Spinal cord (tissue), 9 donors: ENCODE measurements at regions not wholly inside any gene's neighbourhood (a gene's known extent, or its start where the extent isn't known, plus 50 kb on each side); places are given as distances from the start of the nearest gene placed in this dataset.

Experiments
- DNase-seq, 6 donors: peaks; one replicate each; pipeline versions ENCODE4 v3.0.0 to v3.0.0-alpha.2; 2013 to 2015; ENCODE audit warnings: low spot score in 6 of 6, low read depth in 4 of 6
- H3K27ac ChIP-seq: one replicate; pipeline ENCODE4 v1.5.1; 2013; ENCODE audit warnings: low read depth, low read length, control low read depth
- H3K27me3 ChIP-seq: one replicate; pipeline ENCODE4 v1.6.1; 2013; ENCODE audit warnings: low read length; ENCODE audit not compliant: control insufficient read depth, insufficient read depth
- H3K36me3 ChIP-seq: one replicate; pipeline ENCODE4 v1.6.1; 2013; ENCODE audit warnings: low read length; ENCODE audit not compliant: control insufficient read depth, insufficient read depth
- H3K4me1 ChIP-seq: one replicate; pipeline ENCODE4 v1.6.1; 2013; ENCODE audit warnings: low read length; ENCODE audit not compliant: control insufficient read depth, insufficient read depth
- H3K4me3 ChIP-seq: one replicate; pipeline ENCODE4 v1.5.1; 2013; ENCODE audit warnings: low read depth, low read length, control low read depth
- H3K9me3 ChIP-seq: one replicate; pipeline ENCODE4 v1.6.1; 2013; ENCODE audit warnings: low read length; ENCODE audit not compliant: control insufficient read depth, insufficient read depth
- WGBS: methylation state at CpG from one replicate; pipeline ENCODE4 v1.1.5; 2013; ENCODE audit warnings: missing lambda C conversion rate; ENCODE audit not compliant: insufficient coverage; 5-methylcytosine and 5-hydroxymethylcytosine counted together
- donor health status: healthy.

- Histone ChIP-seq H3K9me3 (no peaks in the 10 kb centered on the region), H3K27ac (no peak overlapping the region), H3K36me3 (no peaks in the 10 kb centered on the region), H3K4me1 (no peaks in the 10 kb centered on the region), H3K27me3 (no peaks in the 10 kb centered on the region), H3K4me3 (no peak overlapping the region)
- no peak for DNase-seq
Measured at GRCh38 chr4:151921386-151921785, 160.6 kb upstream of the GATB start.

- H3K36me3 ChIP-seq, result no peaks in the 10 kb centered on the region
- no peak overlapping the region for H3K27ac ChIP-seq
- DNase-seq, result no peak
- H3K9me3 ChIP-seq, result no peaks in the 10 kb centered on the region
- H3K4me3 ChIP-seq, result no peak overlapping the region
- 46% methylated on average over 2 of the region's 2 CpGs for WGBS
- no peaks in the 10 kb centered on the region for H3K4me1 ChIP-seq
- H3K27me3 ChIP-seq, result no peaks in the 10 kb centered on the region
Measured at GRCh38 chr4:151917145-151917734, 156.4 kb upstream of the GATB start.

- WGBS, result 52% methylated on average over 4 of the region's 6 CpGs
Measured at GRCh38 chr4:151912632-151913031, 151.8 kb upstream of the GATB start.

GRCh38 chr4:151911970-151912369 lies 151.2 kb upstream of the GATB start:
- H3K4me1 ChIP-seq, result peaks cover 3% of the 10 kb centered on the region
- no peak overlapping the region for H3K4me3 ChIP-seq
- 67% methylated on average over 2 of the region's 2 CpGs for WGBS
- peak overlapping the region; percentile 22 for H3K27ac ChIP-seq
- H3K27me3 ChIP-seq, result no peaks in the 10 kb centered on the region
- DNase-seq, result no peak
- H3K9me3 ChIP-seq, result no peaks in the 10 kb centered on the region
- H3K36me3 ChIP-seq, result no peaks in the 10 kb centered on the region

More at GRCh38 chr4:151912632-151913031, 151.8 kb upstream of the GATB start:
- H3K4me3 ChIP-seq, result no peak overlapping the region
- H3K4me1 ChIP-seq, result peaks cover 3% of the 10 kb centered on the region
- H3K9me3 ChIP-seq, result no peaks in the 10 kb centered on the region
- H3K27me3 ChIP-seq, result no peaks in the 10 kb centered on the region
- peak overlapping the region; percentile 0 for H3K27ac ChIP-seq
- no peak for DNase-seq
- H3K36me3 ChIP-seq, result no peaks in the 10 kb centered on the region

GRCh38 chr4:151908734-151909497 lies 148.1 kb upstream of the GATB start:
- no peaks in the 10 kb centered on the region for H3K27me3 ChIP-seq
- peaks cover 3% of the 10 kb centered on the region for H3K4me1 ChIP-seq
- H3K4me3 ChIP-seq, result no peak overlapping the region
- no peaks in the 10 kb centered on the region for H3K9me3 ChIP-seq
- no peaks in the 10 kb centered on the region for H3K36me3 ChIP-seq
- H3K27ac ChIP-seq, result no peak overlapping the region
- DNase-seq, result no peak
- 61% methylated on average over 2 of the region's 4 CpGs for WGBS

GRCh38 chr4:151908201-151908600 lies 147.4 kb upstream of the GATB start:
- 38% methylated on average over 3 of the region's 3 CpGs for WGBS
- Histone ChIP-seq H3K27ac (no peak overlapping the region), H3K27me3 (no peaks in the 10 kb centered on the region), H3K36me3 (no peaks in the 10 kb centered on the region), H3K4me1 (peaks cover 3% of the 10 kb centered on the region), H3K4me3 (no peak overlapping the region), H3K9me3 (no peaks in the 10 kb centered on the region)
- DNase-seq, result no peak

GRCh38 chr4:151906438-151906837 lies 145.6 kb upstream of the GATB start:
- Histone ChIP-seq H3K27ac (no peak overlapping the region), H3K4me1 (no peaks in the 10 kb centered on the region), H3K27me3 (no peaks in the 10 kb centered on the region), H3K4me3 (no peak overlapping the region), H3K9me3 (no peaks in the 10 kb centered on the region), H3K36me3 (no peaks in the 10 kb centered on the region)
- DNase-seq, result no peak
- WGBS, result no CpG with 5 or more reads among the region's 4 CpGs

- Histone ChIP-seq H3K4me1 (no peaks in the 10 kb centered on the region), H3K36me3 (no peaks in the 10 kb centered on the region), H3K27me3 (no peaks in the 10 kb centered on the region), H3K27ac (no peak overlapping the region), H3K4me3 (no peak overlapping the region), H3K9me3 (no peaks in the 10 kb centered on the region)
- no CpG with 5 or more reads among the region's 1 CpG for WGBS
- DNase-seq, result no peak
Measured at GRCh38 chr4:151905197-151905596, 144.4 kb upstream of the GATB start.

- Histone ChIP-seq H3K27me3 (no peaks in the 10 kb centered on the region), H3K9me3 (no peaks in the 10 kb centered on the region), H3K4me3 (no peak overlapping the region), H3K4me1 (no peaks in the 10 kb centered on the region), H3K36me3 (no peaks in the 10 kb centered on the region), H3K27ac (no peak overlapping the region)
- DNase-seq, result no peak
Measured at GRCh38 chr4:151901631-151902030, 140.8 kb upstream of the GATB start.

GRCh38 chr4:151896880-151897279 lies 136.1 kb upstream of the GATB start:
- DNase-seq, result no peak
- WGBS, result 96% methylated on average over 2 of the region's 2 CpGs
- Histone ChIP-seq H3K4me1 (no peaks in the 10 kb centered on the region), H3K27ac (no peak overlapping the region), H3K4me3 (no peak overlapping the region), H3K9me3 (no peaks in the 10 kb centered on the region), H3K36me3 (no peaks in the 10 kb centered on the region), H3K27me3 (no peaks in the 10 kb centered on the region)
